K562 (cell line): ENCODE measurements at regions not wholly inside any gene's neighbourhood (a gene's known extent, or its start where the extent isn't known, plus 50 kb on each side); places are given as distances from the start of the nearest gene placed in this dataset.

ENCODE experiments used
- ATAC-seq: fragments of 200-7000 bp; cut with Tn5 transposase; 3 replicates; pipeline ENCODE4 v1.9.1; 2020; ENCODE audit warnings: moderate library complexity
- BruUV-seq: library from RNA; stranded (reverse); fragments of 400-500 nt; replicated peaks from 2 replicates; lab custom pipeline; 2021; lab: Mats Ljungman, UMichigan
- CTCF ChIA-PET: fragments of 300-600 bp; formaldehyde crosslinking; extraction: SDS; loops from one replicate; lab custom pipeline; 2021; ENCODE audit warnings: low intra/inter-chr PET ratio; lab: Yijun Ruan, JAX
- POLR2A ChIA-PET: fragments of 300-600, 350-650 bp; sonication (Branson Sonifier 250); formaldehyde crosslinking; extraction: SDS; loops from one replicate; lab custom pipeline; 2021; ENCODE audit warnings: antibody characterized with exemption, inconsistent platforms; lab: Yijun Ruan, JAX
- DNase-seq, 4 experiments: peaks; one replicate each; pipeline versions ENCODE4 v3.0.0 to v3.0.0-alpha.2; 2011 to 2018; ENCODE audit warnings: low spot score in 3 of 4, mixed read lengths in 3 of 4; ENCODE audit errors: extremely low read depth in 1 of 4
- FAIRE-seq: peaks from 2 replicates; lab custom pipeline; 2011; peaks lifted over from hg19 to GRCh38; lab: Jason Lieb, UNC
- H2AFZ ChIP-seq: 2 replicates; pipeline ENCODE4 v1.6.0; 2011; ENCODE audit warnings: low read depth, low read length, control low read depth, inconsistent platforms
- H3K27ac ChIP-seq: fragments of 200-600 bp; 3 replicates; pipeline ENCODE4 v1.8.0; 2011; ENCODE audit warnings: low read depth, mild to moderate bottlenecking, control low read depth, inconsistent platforms, low read length, moderate library complexity, mixed read lengths; ENCODE audit errors: extremely low read depth
- H3K27me3 ChIP-seq, 2 experiments: fragments of 300-600 bp in 1 of 2; 2 replicates in 1 of 2; 3 replicates in 1 of 2; pipeline versions ENCODE4 v1.6.0 to v1.8.0; 2011; ENCODE audit warnings: inconsistent platforms in 2 of 2, low read length in 2 of 2, mild to moderate bottlenecking in 1 of 2, mixed read lengths in 1 of 2, moderate library complexity in 1 of 2; ENCODE audit not compliant: control insufficient read depth in 2 of 2, insufficient read depth in 2 of 2
- H3K36me3 ChIP-seq: fragments of 300-600 bp; 3 replicates; pipeline ENCODE4 v1.8.0; 2011; ENCODE audit warnings: mild to moderate bottlenecking, low read length, inconsistent platforms; ENCODE audit not compliant: control insufficient read depth, insufficient read depth
- H3K4me1 ChIP-seq, 2 experiments: fragments of 200-600 bp in 1 of 2; replicated peaks in 1 of 2; 2 replicates in 1 of 2; 3 replicates in 1 of 2; pipeline versions ENCODE4 v1.5.1 to v1.8.0; 2011; ENCODE audit warnings: inconsistent platforms in 2 of 2, low read length in 2 of 2, mild to moderate bottlenecking in 1 of 2, mixed read lengths in 1 of 2, moderate library complexity in 1 of 2; ENCODE audit not compliant: control insufficient read depth in 2 of 2, insufficient read depth in 2 of 2
- H3K4me2 ChIP-seq: 2 replicates; pipeline ENCODE4 v1.6.1; 2011; ENCODE audit warnings: low read length, control low read depth, inconsistent platforms, mixed read lengths; ENCODE audit not compliant: insufficient read depth
- H3K4me3 ChIP-seq: fragments of 200-600 bp; sonication (generic), shearing (Covaris generic); 2 replicates; pipeline ENCODE4 v1.5.1; 2016; ENCODE audit warnings: control low read depth, inconsistent platforms
- H3K79me2 ChIP-seq: fragments of 200-600 bp; 3 replicates; pipeline ENCODE4 v1.8.0; 2011; ENCODE audit warnings: low read length, inconsistent platforms; ENCODE audit not compliant: control insufficient read depth, insufficient read depth
- H3K9ac ChIP-seq, 2 experiments: 2 replicates each; pipeline versions ENCODE4 v1.6.0 to v1.6.1; 2011; ENCODE audit warnings: low read depth in 2 of 2, low read length in 2 of 2, control low read depth in 1 of 2, inconsistent platforms in 1 of 2, mild to moderate bottlenecking in 1 of 2, mixed read lengths in 1 of 2; ENCODE audit not compliant: insufficient read depth in 1 of 2
- H3K9me1 ChIP-seq: one replicate; pipeline ENCODE4 v1.6.0; 2011; ENCODE audit warnings: inconsistent platforms, mild to moderate bottlenecking, low read length, moderate library complexity; ENCODE audit not compliant: control insufficient read depth, insufficient read depth
- H3K9me3 ChIP-seq: replicated peaks from 2 replicates; pipeline ENCODE4 v1.5.1; 2011; ENCODE audit warnings: low read depth, low read length, inconsistent platforms; ENCODE audit not compliant: control insufficient read depth, insufficient read depth
- H4K20me1 ChIP-seq: replicated peaks from 2 replicates; pipeline ENCODE4 v1.6.1; 2011; ENCODE audit warnings: low read length, inconsistent platforms, mixed read lengths; ENCODE audit not compliant: control insufficient read depth, insufficient read depth
- ARHGAP35 ChIP-seq: fragments of 450-650 bp; IDR thresholded peaks from 2 replicates; pipeline ENCODE4 v1.6.1; 2018; ENCODE audit not compliant: partially characterized antibody
- WGBS: fragments of 100-300 bp; shearing (Covaris generic); methylation state at CpG from one replicate; pipeline ENCODE4 v1.1.6; 2016; ENCODE audit warnings: low coverage, mixed read lengths; ENCODE audit not compliant: insufficient coverage; ENCODE audit errors: missing lambda C conversion rate; 5-methylcytosine and 5-hydroxymethylcytosine counted together
- in situ Hi-C: fragments of 300-500 bp; cut with MboI; formaldehyde crosslinking; loops from 4 replicates; pipeline ENCODE4 v1.15.0; 2018; ENCODE audit warnings: inconsistent platforms, mixed read lengths
- intact Hi-C: fragments of 100-400 bp; cut with micrococcal nuclease; formaldehyde crosslinking; loops from 2 replicates; pipeline ENCODE4 v1.14.2; 2022
- TF ChIP-seq, protein P1 (sequence below): fragments of 450-650 bp; IDR thresholded peaks from 2 replicates; pipeline ENCODE4 v1.7.1; 2018; ENCODE audit warnings: mild to moderate bottlenecking, low read depth; ENCODE audit not compliant: partially characterized antibody

DNA sequence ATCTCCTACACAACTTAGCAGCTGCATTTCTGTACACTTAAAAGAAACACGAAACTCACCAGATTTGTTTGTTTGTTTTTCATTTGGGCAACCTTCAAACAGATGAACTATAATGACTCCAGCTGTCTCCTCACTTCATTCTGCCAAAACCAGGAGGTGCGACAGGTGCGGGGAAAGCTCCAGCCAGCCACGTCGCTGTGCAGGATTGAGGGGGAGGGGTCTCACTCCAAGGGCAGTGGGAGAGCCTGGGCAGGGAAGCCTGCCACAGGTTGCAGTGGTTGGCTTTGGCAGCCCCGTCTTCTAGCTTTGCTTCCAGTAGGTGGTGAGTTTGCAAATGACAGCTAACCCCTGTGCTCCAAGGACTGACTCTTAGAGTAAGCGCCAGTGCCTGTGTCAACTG is 215.8 kb downstream of the CEMIP2 start (continued):
- TF ChIP-seq, protein P1, sequence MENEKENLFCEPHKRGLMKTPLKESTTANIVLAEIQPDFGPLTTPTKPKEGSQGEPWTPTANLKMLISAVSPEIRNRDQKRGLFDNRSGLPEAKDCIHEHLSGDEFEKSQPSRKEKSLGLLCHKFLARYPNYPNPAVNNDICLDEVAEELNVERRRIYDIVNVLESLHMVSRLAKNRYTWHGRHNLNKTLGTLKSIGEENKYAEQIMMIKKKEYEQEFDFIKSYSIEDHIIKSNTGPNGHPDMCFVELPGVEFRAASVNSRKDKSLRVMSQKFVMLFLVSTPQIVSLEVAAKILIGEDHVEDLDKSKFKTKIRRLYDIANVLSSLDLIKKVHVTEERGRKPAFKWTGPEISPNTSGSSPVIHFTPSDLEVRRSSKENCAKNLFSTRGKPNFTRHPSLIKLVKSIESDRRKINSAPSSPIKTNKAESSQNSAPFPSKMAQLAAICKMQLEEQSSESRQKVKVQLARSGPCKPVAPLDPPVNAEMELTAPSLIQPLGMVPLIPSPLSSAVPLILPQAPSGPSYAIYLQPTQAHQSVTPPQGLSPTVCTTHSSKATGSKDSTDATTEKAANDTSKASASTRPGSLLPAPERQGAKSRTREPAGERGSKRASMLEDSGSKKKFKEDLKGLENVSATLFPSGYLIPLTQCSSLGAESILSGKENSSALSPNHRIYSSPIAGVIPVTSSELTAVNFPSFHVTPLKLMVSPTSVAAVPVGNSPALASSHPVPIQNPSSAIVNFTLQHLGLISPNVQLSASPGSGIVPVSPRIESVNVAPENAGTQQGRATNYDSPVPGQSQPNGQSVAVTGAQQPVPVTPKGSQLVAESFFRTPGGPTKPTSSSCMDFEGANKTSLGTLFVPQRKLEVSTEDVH, result no peak

DNA sequence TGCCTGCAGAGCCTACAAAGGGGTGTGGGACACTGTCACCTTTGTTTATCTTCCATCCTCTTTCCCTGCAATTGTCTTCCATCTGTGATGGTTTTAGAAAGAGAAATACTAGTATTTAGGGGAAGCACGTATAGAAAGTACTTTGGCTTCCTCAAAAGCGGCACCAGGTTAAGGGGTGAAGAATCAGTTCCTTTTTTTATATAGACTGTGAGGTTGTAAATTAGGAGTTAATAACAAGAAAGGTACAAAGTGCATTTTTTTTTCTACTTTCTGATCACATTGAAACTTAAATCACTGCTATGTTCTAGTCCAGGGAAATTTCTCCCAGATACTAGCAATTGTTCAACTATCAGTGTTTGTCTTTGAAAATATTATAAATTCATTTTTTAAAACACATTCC is 219.3 kb downstream of the CEMIP2 start:
- Histone ChIP-seq H3K4me2 (no peak overlapping the region), H3K36me3 (no peaks in the 10 kb centered on the region), H2AFZ (no peak overlapping the region), H3K4me3 (no peak overlapping the region), H3K9me1 (no peaks in the 10 kb centered on the region), H3K79me2 (no peaks in the 10 kb centered on the region), H3K27ac (no peak overlapping the region), H3K9me3 (no peaks in the 10 kb centered on the region)
- BruUV-seq, result no TSS peak
- POLR2A ChIA-PET, result interaction anchor here (1.0 kb wide), 1 partner anchor 11 kb away, joined by 3 read pairs; no protein-coding TSS in a partner anchor
- FAIRE-seq, result no peak
- DNase-seq, result no peak
- CTCF ChIA-PET, result no interaction called here
- ATAC-seq, result no peak
- 0% methylated on average over 2 of the region's 2 CpGs for WGBS
- no peak for TF ChIP-seq ARHGAP35
- TF ChIP-seq, all 486 proteins: peak for 0
- Histone ChIP-seq H3K9ac (no peak overlapping the region), H4K20me1 (no peaks in the 10 kb centered on the region), H3K27me3 (peaks cover 0 to 4% of the 10 kb centered on the region in 2 experiments; a peak in 1 of 5 replicates), H3K4me1 (no peaks in the 10 kb centered on the region)
- in situ Hi-C loops (no loop called here), intact Hi-C loops (no loop called here)
